HEK293 (cell line): ENCODE measurements at regions not wholly inside any gene's neighbourhood (a gene's known extent, or its start where the extent isn't known, plus 50 kb on each side); places are given as distances from the start of the nearest gene placed in this dataset.
"Not testable (repeated sequence)": the region's sequence is repeated elsewhere in the genome, so short reads cannot be mapped to it uniquely, and the experiment has no call there.

ENCODE experiments used
- CTCF ChIA-PET: fragments of 350-600 bp; formaldehyde crosslinking; extraction: SDS; loops from one replicate; lab custom pipeline; 2021; ENCODE audit warnings: antibody characterized with exemption; lab: Yijun Ruan, JAX
- POLR2A ChIA-PET: fragments of 300-600 bp; formaldehyde crosslinking; extraction: SDS; loops from one replicate; lab custom pipeline; 2020; ENCODE audit warnings: antibody characterized with exemption, inconsistent platforms; lab: Yijun Ruan, JAX
- H3K27ac ChIP-seq: fragments of 200-500 bp; sonication (Bioruptor generic); 2 replicates; pipeline ENCODE4 v1.5.1; 2014; ENCODE audit warnings: low read depth, low read length, control low read depth, inconsistent platforms; ENCODE audit errors: extremely low read depth
- H3K36me3 ChIP-seq, 2 experiments: fragments of 200-500 bp in 1 of 2; sonication (Bioruptor generic) in 1 of 2; 1 replicate in 1 of 2; 2 replicates in 1 of 2; pipeline ENCODE4 v1.5.1; 2014 to 2017; ENCODE audit warnings: inconsistent platforms in 2 of 2, low read length in 2 of 2; ENCODE audit not compliant: control insufficient read depth in 2 of 2, insufficient read depth in 1 of 2
- H3K4me1 ChIP-seq: fragments of 200-500 bp; sonication (Bioruptor generic); 2 replicates; pipeline ENCODE4 v1.5.1; 2014; ENCODE audit warnings: mild to moderate bottlenecking, low read length, inconsistent platforms; ENCODE audit not compliant: control insufficient read depth, insufficient read depth
- H3K4me3 ChIP-seq: 2 replicates; pipeline ENCODE4 v1.5.1; 2011; ENCODE audit warnings: low read depth, mild to moderate bottlenecking, control low read depth, low read length, moderate library complexity
- H3K9me3 ChIP-seq: fragments of 200-500 bp; sonication (Bioruptor generic); 2 replicates; pipeline ENCODE4 v1.5.1; 2014; ENCODE audit warnings: low read depth, low read length, inconsistent platforms; ENCODE audit not compliant: control insufficient read depth, insufficient read depth
- KLF1 ChIP-seq: fragments of 450-650 bp; formaldehyde crosslinking; IDR thresholded peaks from 2 replicates; pipeline ENCODE4 v1.5.1; 2016; ENCODE audit warnings: missing biosample characterization, missing genetic modification characterization
- PRDM6 ChIP-seq: fragments of 450-650 bp; formaldehyde crosslinking; IDR thresholded peaks from 2 replicates; pipeline ENCODE4 v1.5.1; 2017; ENCODE audit warnings: missing biosample characterization, missing genetic modification characterization
- SP7 ChIP-seq: fragments of 450-650 bp; formaldehyde crosslinking; IDR thresholded peaks from 2 replicates; pipeline ENCODE4 v1.5.1; 2016; ENCODE audit warnings: missing biosample characterization, missing genetic modification characterization
- ZEB2 ChIP-seq: fragments of 450-650 bp; formaldehyde crosslinking; IDR thresholded peaks from 2 replicates; pipeline ENCODE4 v1.5.1; 2016; ENCODE audit warnings: missing biosample characterization, missing genetic modification characterization
- ZIC2 ChIP-seq: fragments of 450-650 bp; formaldehyde crosslinking; IDR thresholded peaks from 2 replicates; pipeline ENCODE4 v1.5.1; 2016; ENCODE audit warnings: missing biosample characterization, missing genetic modification characterization
- ZNF266 ChIP-seq: fragments of 450-650 bp; formaldehyde crosslinking; IDR thresholded peaks from 2 replicates; pipeline ENCODE4 v1.5.1; 2016; ENCODE audit warnings: missing biosample characterization, missing genetic modification characterization, low read depth
- ZNF274 ChIP-seq, 2 experiments: fragments of 200-500 bp in 1 of 2; fragments of 450-650 bp in 1 of 2; sonication (Bioruptor generic) in 1 of 2; formaldehyde crosslinking in 1 of 2; IDR thresholded peaks; 2 replicates each; pipeline versions ENCODE4 v1.5.1 to v1.6.1; 2014 to 2016; ENCODE audit warnings: borderline replicate concordance in 1 of 2, inconsistent platforms in 1 of 2, low read length in 1 of 2, missing biosample characterization in 1 of 2, missing genetic modification characterization in 1 of 2
- ZNF292 ChIP-seq: fragments of 450-650 bp; formaldehyde crosslinking; IDR thresholded peaks from 2 replicates; pipeline ENCODE4 v1.5.1; 2016; ENCODE audit warnings: low read depth, missing biosample characterization, missing genetic modification characterization, borderline replicate concordance
- ZNF398 ChIP-seq: fragments of 450-650 bp; formaldehyde crosslinking; IDR thresholded peaks from 2 replicates; pipeline ENCODE4 v1.5.1; 2017; ENCODE audit warnings: missing biosample characterization, missing genetic modification characterization
- ZNF514 ChIP-seq: fragments of 450-650 bp; formaldehyde crosslinking; IDR thresholded peaks from 2 replicates; pipeline ENCODE4 v1.5.1; 2016; ENCODE audit warnings: missing biosample characterization, missing genetic modification characterization
- ZNF558 ChIP-seq: fragments of 450-650 bp; formaldehyde crosslinking; IDR thresholded peaks from 2 replicates; pipeline ENCODE4 v1.5.1; 2016; ENCODE audit warnings: missing biosample characterization, missing genetic modification characterization
- ZNF623 ChIP-seq: fragments of 450-650 bp; formaldehyde crosslinking; IDR thresholded peaks from 2 replicates; pipeline ENCODE4 v1.5.1; 2016; ENCODE audit warnings: missing biosample characterization, missing genetic modification characterization
- ZNF626 ChIP-seq: fragments of 450-650 bp; sonication (Bioruptor Pico); formaldehyde crosslinking; IDR thresholded peaks from 2 replicates; pipeline ENCODE4 v1.5.1; 2018; ENCODE audit warnings: missing biosample characterization, missing genetic modification characterization, inconsistent platforms
- ZNF707 ChIP-seq: fragments of 450-650 bp; formaldehyde crosslinking; IDR thresholded peaks from 2 replicates; pipeline ENCODE4 v1.5.1; 2016; ENCODE audit warnings: missing biosample characterization, missing genetic modification characterization
- ZNF792 ChIP-seq: fragments of 450-650 bp; formaldehyde crosslinking; IDR thresholded peaks from 2 replicates; pipeline ENCODE4 v1.5.1; 2016; ENCODE audit warnings: missing biosample characterization, missing genetic modification characterization
- ZXDB ChIP-seq: fragments of 450-650 bp; formaldehyde crosslinking; IDR thresholded peaks from 2 replicates; pipeline ENCODE4 v1.5.1; 2016; ENCODE audit warnings: missing biosample characterization, missing genetic modification characterization

GRCh38 chr13:20305587-20305986, 73.5 kb upstream of the GJB6 start:
- Histone ChIP-seq H3K4me1 (no peaks in the 10 kb centered on the region), H3K9me3 (no peaks in the 10 kb centered on the region), H3K27ac (no peak overlapping the region), H3K4me3 (no peak overlapping the region), H3K36me3 (no peaks in the 10 kb centered on the region)
- ChIA-PET POLR2A (no interaction called here), CTCF (no interaction called here)
- TF ChIP-seq ZNF398 (tag by site-specific recombination) (no peak), SP7 (tag by site-specific recombination) (no peak), ZNF274 (IDR thresholded peaks at IDR 0.05; ENCODE audit: low read length) (no peak), ZNF274 (tag by site-specific recombination; IDR thresholded peaks at IDR 0.05; ENCODE audit: borderline replicate concordance) (no peak), ZNF707 (tag by site-specific recombination) (no peak), ZNF626 (tag by site-specific recombination) (no peak), ZNF792 (tag by site-specific recombination) (no peak), ZNF623 (tag by site-specific recombination) (no peak), ZIC2 (tag by site-specific recombination) (no peak), ZNF266 (tag by site-specific recombination) (no peak), ZNF292 (no peak), KLF1 (tag by site-specific recombination) (no peak), ZEB2 (tag by site-specific recombination) (no peak), ZNF514 (tag by site-specific recombination) (no peak)

GRCh38 chr13:20304061-20304460, 71.9 kb upstream of the GJB6 start:
- H3K4me1 ChIP-seq, H3K9me3 ChIP-seq, CTCF ChIA-PET, H3K27ac ChIP-seq, POLR2A ChIA-PET, H3K36me3 ChIP-seq, H3K4me3 ChIP-seq: not testable (repeated sequence)

- H3K4me1 ChIP-seq, result no peaks in the 10 kb centered on the region
- CTCF ChIA-PET, result no interaction called here
- H3K4me3 ChIP-seq, result no peak overlapping the region
- no peaks in the 10 kb centered on the region for H3K36me3 ChIP-seq
- POLR2A ChIA-PET, result no interaction called here
- no peak for TF ChIP-seq PRDM6
- TF ChIP-seq ZIC2 (tag by site-specific recombination), result peak; percentile 26; the same call in 1 of the 2 replicates
- TF ChIP-seq ZXDB (tag by site-specific recombination), result no peak
- no peak for TF ChIP-seq ZNF558 (tag by site-specific recombination)
- no peak overlapping the region for H3K27ac ChIP-seq
- no peaks in the 10 kb centered on the region for H3K9me3 ChIP-seq
Observed at GRCh38 chr13:20303636-20304035, 71.5 kb upstream of the GJB6 start.
